NCI-H2196 (cell line): ENCODE measurements at regions not wholly inside any gene's neighbourhood (a gene's known extent, or its start where the extent isn't known, plus 50 kb on each side); places are given as distances from the start of the nearest gene placed in this dataset.
"Not testable (repeated sequence)": the region's sequence is repeated elsewhere in the genome, so short reads cannot be mapped to it uniquely, and the experiment has no call there.

Source experiments
- DNase-seq: peaks from one replicate; lab custom pipeline; 2025; ENCODE audit not compliant: unreplicated experiment; lab: John Stamatoyannopoulos, UW

DNA sequence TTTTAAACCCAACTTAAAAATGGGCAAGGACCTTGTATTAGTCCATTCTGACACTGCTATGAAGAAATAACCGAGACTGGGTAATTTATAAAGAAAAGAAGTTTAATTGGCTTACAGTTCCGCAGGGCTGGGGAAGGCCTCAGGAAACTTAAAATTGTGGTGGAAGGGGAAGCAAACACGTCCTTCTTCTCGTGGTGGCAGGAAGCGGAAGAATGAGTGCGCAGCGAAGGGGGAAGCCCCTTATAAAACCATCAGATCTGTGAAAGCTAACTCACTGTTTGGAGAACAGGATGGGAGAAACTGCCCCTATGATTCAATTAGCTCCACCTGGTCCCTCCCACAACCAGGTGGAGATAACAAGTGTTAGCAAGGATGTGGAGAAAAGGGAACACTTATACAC lies 237.7 kb downstream of the SEC16B start:
- DNase-seq, result no peak

DNA sequence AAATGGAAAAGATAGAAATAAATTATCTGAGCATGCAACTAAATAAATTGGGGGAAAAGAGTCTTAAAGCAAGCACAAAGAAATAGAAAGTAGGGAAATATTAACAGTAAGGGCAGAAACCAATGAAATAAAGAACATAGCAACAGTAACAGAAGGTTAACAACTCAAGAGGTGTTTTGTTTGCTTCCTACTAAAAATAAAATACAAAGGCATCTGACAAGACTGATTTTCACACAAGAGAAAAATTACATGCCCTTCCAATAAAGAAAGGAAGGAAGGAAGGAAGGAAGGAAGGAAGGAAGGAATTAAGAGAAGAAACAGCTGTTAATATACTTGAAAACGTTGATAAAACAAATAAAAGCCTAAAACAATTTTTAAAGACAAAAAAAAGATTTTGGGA lies 240.2 kb downstream of the SEC16B start:
- DNase-seq, result no peak

DNA sequence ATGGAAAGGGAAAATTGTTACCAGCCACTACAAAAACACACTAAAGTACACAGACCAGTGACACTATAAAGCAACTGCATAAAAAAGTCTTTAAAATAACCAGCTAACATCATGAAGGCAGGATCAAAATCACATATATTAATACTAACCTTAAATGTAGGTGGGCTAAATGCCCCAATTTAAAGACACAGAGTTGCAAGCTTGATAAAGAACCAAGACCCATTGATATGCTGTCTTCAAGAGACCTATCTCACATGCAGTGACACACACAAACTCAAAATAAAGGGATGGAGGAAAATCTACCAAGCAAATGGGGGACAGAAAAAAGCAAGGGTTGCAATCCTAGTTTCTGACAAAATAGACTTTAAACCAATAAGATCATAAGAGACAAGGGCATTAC lies 246.3 kb downstream of the SEC16B start:
- no peak for DNase-seq

DNA sequence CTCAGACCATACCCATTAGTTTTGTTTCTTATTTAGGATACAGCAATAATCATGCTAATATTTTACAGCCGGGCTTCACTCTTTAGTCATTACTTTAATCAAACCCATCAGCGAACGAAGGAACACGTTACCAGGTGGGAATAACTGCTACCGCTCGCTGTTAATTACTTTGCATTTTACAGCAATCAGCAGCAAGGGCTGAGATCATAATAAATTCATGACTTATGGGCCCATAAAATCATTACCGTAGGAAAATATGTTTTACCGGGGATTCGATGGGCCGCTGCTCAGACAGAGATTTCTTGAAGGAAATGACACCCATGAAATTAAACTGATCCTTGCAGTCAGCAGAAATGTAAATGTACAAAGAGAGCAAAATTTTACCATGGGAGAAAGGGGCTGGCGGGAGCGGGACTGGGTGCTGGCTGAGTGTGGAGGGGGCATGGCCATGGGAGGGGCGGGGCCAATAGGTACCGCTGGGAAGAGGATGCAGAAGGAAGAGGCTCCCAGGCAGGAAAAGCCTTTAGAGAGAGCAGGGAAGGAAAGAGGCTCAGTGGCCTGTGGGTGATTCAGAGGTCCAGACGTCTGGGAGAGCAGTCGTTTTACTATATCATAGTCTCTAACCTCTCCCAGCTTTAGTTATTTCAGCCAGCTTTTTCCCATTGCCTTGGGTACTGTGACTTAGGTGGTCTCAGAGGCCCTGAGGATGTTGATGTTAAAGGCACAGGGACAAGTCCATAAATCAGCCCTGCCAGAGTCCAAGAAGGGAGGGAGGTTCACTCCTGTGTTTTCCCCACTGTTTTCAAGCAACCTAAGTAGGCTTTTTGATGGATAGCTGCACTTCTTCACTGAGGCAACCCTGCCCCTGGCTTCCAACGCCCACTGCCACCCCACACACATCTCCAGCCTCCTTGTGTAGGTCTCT lies 258.9 kb downstream of the SEC16B start:
- no peak for DNase-seq

DNA sequence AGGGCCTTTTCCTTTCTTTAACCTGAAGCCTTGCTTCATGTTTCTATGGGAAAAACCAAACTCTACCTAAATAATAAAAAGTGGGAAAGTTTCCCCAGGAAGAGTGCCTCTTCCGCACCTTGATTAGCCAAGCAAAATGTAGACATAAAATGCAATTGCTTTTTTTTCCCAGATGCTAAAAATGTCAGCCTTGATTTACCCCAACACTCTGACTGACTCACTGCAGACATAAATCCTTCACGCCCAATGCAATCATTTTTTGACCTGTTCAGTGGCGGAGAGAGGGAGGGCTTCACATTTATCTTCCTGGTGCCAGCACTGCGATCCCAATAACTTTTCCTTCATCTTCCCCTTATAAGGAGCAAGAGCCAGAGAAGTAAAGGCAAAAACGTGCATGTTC lies 261.5 kb downstream of the SEC16B start:
- DNase-seq, result no peak

DNA sequence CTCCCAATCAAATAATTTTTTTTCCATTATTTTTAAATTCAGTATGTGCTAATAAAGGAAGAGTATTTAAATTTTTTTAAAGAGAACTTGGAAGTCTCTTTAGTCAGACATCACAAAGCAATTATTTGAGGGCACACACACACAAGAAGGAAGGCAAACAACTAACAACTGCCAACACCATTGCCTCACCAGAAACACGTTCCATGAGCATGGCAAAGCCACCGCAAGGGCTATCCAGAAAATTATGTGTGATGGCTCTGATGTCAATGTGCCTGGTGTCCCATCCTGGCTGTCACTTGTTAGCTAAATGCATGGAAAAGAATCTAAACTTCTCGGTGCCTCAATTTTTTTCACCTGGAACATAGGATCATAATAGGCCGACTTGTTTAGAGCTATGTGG lies 262.9 kb downstream of the SEC16B start:
- DNase-seq, result no peak

DNA sequence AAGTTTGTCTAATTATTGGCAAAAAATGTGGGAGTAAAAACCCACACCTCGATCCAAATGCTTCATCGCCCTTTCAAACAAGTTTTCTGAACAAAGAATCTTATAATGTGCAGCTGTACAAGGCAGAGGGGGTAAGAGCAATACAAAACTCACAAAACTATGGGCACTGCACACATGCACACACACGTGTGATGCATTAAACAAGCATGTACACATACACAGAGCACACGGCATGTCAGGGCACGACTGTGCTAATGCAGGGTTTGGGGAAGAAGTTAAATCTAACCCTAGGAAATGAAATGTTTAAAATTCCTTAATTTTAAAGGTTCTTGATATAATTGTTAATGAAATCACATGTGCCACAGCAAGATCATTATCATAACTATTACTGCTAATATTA lies 264.0 kb downstream of the SEC16B start:
- no peak for DNase-seq

DNA sequence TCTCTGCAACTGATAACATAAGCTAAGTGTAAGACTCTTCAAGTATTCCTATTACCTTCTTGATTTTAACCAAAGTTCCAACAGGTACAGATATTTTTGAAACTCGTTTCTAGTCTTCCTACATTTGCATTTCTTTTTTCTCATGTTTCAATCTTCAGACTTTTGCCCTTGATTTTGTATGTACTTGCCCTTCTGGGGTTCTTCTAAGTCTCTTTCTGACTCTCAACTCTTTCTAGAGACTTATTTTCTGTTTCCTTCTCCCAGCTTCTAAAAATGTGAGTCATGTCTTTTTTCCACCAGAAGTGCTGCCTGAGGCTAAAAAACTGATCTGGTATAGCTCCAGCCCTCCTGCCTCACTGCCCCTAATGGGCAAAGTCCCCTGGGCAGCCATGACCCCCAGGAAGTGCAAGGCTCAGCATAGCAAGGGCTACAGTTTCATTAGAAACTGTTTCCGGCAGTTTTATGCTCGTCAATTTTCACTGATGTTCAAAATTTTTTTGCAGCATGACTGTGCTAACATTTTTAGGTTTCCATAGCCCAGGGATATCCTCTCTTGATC lies 265.9 kb downstream of the SEC16B start:
- DNase-seq, result no peak

DNA sequence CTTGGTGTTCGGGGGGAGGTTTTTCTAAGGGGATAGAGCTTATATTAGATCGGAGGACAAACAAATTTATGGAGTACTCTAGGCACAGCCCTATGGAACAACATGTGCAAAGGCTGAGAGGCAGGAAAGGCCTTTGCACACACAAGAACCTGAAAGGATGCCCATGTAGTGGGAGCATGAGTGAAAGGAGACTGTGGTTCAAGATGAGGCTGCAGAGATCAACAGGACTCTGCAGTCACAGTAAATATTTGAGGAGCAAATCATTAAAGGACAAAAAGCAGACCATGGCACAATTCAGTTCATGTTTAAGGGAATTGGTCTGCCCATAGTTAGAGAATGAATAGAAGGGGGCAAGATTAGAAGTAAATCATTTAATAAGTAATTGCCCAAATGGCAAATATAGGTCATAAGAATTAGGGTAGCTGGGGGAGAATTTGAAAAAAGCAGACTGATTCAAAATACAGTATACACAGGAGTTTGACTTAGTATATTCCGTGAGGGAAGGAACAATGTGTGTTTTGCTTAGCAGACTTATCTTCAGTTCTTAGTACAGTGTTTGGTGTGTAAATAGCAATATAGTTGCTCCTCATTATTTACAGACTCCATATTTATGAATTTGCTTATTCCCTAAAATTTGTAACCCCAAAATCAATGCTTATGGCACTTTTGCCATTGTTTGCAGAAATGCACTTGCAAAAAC lies 268.1 kb downstream of the SEC16B start:
- no peak for DNase-seq

DNA sequence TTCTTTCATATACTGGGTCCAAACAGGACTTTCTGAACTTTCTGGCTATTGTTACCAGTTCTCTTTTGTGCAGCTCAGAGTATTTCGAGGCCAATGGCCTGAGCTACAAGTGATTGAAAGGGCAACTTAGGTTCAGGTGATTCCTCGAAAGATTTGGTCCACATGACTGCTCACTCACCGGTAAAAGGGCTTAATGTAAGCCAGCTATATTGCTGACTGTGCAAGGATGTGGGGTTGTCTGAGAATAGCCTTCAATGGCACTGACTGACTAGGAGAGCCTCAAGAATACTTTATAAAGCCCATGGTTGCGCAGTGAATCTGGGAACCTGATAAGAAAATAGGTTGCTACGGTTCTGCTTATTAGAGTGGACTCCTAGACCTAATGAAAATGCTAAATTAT lies 269.0 kb downstream of the SEC16B start:
- DNase-seq, result no peak

DNA sequence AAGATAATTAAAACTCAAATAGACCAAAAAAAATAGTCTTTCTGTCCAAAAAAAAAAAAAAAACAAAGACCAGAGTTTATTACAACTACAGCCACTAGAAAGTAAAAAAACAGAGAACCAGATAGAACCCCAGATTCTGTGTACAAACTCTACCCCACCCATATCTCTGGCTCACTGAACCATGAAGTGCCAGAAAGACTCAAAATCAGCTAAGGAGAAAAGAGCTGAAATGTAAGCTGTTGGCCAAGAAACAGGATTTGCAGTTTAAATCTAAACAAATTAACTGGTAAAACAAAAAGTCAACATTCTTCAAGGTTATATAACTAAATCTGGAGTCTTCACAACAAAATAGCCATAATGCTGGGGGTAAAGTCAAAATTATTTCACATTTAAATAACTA lies 278.9 kb downstream of the SEC16B start:
- no peak for DNase-seq

DNA sequence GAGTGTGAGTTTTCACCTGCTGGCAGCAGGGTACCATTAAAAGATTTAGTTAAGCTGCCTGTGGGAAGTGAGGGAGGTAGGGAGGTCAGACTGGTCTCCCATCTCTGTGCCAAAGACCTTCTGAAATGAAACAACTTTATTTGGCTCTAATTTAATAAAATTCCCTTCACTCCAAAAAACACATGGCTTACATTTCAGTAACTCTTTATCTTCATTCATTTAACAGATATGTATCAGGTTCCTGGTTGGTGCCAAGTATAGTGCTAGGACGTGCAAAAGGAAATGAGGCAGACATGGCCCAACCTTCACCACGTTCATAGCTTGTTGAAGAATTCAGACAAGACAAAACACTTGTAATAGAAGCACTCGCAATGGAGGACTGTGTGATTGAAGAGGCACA lies 282.3 kb downstream of the SEC16B start:
- DNase-seq, result no peak

DNA sequence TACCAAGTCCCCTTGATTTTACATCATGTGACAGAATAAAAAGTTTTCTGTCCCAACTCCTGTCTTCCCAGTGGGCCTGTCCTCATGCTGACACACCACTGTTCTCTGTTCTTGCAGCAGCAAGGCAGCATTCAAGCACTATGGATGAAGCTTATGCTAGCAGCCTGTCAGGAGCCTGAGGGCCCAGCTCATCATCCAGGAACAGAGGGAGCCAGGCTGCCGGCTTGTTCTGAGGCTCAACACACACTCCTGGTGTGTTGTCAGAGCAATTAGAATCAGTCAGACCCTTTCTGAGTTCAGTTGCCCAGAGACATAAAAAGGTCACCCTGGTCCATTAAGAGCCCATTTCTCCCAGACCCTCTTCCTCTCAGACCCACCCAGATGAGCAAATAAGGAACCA lies 282.9 kb downstream of the SEC16B start:
- DNase-seq, result no peak

DNA sequence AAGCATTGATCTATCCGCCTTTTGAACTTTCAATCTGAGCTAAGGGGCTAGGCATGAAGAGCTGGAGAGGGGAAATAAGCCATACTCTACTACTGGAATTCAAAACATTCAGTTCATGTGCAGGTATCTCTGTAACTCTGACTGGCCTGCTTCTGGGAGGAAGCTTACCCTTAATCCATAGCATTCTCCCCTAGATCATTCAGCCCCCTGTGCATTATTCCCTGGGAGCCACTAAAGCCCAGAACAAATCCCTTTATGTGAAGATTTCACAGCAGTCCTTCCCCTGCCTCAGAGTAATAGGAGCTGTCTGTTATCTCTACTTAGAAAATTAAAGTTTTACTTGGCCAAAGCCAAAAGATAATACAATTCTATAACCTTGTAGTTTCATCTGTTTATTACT lies 300.7 kb downstream of the SEC16B start:
- no peak for DNase-seq

DNA sequence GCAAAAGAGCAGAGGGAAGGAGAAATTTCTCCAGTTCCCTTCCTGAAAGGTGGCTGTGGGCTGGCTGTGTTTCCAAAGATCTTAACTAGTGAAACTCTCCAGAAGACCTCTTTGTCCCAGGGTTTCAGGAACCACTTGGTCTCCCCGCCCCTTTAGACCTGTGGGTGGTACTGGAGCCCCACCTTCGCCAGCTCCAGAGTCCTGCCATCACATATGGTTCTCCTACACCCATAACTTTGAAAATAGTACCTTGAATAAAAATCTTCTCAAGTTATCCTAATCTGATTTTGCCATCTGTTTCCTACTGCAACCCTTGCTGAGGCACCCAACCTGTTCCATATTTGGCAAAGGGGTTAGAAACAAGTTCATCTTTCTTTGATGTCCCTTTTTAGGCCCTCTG lies 303.9 kb downstream of the SEC16B start:
- DNase-seq, result no peak

DNA sequence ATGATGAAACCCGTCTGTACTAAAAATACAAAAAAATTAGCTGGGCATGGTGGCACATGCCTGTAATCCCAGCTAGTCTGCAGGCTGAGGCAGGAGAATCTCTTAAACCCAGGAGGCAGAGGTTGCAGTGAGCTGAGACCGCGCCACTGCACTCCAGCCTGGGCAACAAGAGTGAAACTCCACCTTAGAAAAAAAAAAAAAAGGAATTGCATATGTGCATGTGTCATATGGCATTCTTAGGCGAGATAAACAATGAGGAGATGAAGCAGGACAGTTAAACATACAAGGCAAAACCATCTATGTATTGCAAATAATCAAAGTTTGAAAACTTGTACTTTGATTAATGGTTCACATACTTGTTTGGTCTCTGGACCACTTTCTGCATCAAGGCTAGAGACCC lies 305.1 kb downstream of the SEC16B start:
- DNase-seq, result not testable (repeated sequence)

DNA sequence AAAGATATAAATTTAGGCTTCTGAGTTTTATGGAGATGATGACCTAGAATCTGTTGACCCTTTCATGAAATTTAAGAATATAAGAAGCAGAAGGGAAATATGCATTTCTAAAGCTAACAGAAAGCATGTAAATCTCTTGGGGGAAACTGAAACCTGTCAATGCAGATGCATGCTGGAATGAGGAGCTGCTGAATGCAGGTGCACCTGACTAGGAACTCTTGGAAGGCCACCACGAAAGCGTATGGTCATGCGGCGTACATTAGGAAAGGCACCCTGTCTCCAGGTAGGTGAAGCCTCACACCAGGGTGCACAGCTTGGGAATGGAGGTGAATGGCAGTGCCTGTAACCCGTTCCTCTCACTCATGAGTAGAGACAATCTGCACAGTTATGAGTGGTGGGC lies 309.7 kb downstream of the SEC16B start:
- no peak for DNase-seq

DNA sequence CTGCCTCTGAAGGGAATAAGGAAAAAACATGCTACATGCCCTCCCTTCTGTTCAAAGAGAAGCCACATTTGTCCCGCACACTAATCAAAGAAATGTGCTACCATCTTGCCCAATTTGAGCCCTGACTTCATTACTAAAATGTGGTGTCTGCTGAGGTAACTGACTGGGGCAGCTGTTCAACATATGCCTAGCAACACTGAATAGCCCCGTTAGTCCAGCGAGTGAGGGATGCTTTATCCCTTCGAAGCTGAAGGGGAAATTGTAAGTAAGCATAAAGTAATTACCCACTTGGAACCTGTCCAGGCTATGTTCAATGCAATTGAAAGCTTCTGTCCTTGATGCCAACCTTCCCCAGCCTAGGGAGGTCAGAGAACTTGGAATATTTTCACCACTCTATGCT lies 310.6 kb downstream of the SEC16B start:
- DNase-seq, result no peak

DNA sequence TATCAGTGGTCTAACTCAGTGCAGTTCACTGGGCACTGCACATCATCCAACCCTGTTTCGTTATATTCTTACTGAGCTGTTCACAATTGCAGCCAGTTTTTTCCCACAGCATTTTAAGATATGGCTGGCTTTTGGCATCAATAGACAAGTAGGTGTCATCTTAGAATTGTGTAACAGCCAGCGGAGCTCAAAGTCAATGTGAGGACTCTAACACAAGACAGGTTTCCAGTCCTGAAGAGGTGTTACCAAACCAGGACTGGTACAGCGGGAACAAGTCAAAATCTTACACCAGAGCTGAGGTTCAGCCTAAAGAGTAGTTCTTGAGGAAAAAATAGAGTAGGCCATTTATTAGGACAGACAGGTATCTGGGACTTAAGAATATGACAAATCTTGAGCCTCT lies 313.3 kb downstream of the SEC16B start:
- no peak for DNase-seq

DNA sequence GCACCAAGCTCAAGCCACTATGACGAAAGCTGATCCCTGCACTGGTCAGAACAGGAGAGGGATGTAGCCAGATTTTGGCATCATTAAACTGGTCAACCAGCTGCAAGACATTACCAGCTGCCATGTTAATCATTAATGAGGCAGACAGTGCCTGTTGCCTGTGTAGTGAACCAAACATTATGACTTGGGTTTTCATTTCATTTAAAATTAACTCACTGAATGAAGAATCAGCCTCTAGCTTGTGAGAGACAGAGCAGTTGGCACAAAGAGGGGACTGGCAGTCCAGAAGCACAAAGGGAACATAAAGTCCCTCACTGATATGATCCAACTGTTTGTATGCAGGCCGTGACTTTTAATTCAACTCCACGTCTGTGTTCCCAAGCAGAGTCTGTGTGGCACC lies 318.9 kb downstream of the SEC16B start:
- no peak for DNase-seq

DNA sequence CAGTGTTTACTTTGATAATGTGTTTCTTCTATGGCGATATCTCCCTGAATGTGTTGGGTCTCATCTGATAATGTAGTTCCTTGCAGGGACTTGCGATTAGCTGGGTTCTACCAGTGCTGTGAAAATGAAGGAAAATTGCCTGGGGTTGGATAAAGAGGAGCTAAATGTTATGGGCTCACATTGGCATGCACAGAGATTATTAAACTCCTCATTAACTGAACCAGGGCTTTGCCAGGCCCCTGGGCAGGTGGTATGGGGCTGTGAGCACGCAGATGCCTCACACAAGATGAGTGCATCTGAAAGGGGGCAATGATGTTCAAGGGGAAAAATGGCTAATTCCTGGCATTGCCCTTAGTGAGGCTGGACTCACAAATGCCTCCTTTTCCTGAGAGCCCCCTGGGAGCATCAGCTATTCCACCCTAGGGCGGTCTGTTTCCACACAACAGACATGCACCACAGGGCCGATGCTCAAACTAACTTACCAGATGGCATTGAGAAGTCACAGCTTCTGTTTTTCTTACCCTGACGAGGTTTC lies 321.1 kb downstream of the SEC16B start:
- DNase-seq, result no peak

DNA sequence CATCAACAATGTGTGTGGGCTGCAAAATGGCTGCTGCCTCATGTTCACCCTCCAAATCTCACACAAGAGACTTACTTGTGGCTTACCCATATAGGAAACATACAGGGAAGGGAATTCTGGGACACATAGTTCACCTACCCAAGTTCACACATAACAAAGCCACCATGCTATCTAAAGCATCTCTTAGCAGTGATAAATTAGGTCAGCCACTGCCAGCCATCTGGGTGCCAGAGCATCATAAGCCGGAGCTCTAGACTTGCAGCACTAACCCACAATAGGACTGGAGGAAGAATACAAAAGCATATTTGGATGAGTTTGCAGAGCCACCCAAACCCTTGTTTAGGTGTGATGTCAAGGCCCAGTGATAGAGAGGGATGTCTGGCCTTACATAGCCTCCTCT lies 321.7 kb downstream of the SEC16B start:
- no peak for DNase-seq
